AG04449 (cell line): ENCODE measurements at regions not wholly inside any gene's neighbourhood (a gene's known extent, or its start where the extent isn't known, plus 50 kb on each side); places are given as distances from the start of the nearest gene placed in this dataset.

Experiments used
- CTCF ChIA-PET: fragments of 350-600 bp; formaldehyde crosslinking; extraction: SDS; loops from one replicate; lab custom pipeline; 2021; ENCODE audit warnings: antibody characterized with exemption; lab: Yijun Ruan, JAX
- POLR2A ChIA-PET: fragments of 400-600, 350-600 bp; formaldehyde crosslinking; extraction: SDS; loops from one replicate; lab custom pipeline; 2020; ENCODE audit warnings: antibody characterized with exemption, inconsistent platforms; lab: Yijun Ruan, JAX
- DNase-seq: peaks from one replicate; pipeline ENCODE4 v3.0.0-alpha.2; 2010; ENCODE audit warnings: low read depth, low spot score
- H3K4me3 ChIP-seq: 2 replicates; pipeline ENCODE4 v1.5.1; 2011; ENCODE audit warnings: low read depth, mild to moderate bottlenecking, control low read depth, low read length
- TF ChIP-seq, protein P1 (sequence below): IDR thresholded peaks from one replicate; pipeline ENCODE4 v1.5.1; 2011; ENCODE audit warnings: mild to moderate bottlenecking, moderate library complexity, low read length, control low read depth, inconsistent platforms; ENCODE audit not compliant: insufficient read depth; ENCODE audit errors: missing control alignments

- CTCF ChIA-PET, result interaction anchor here (0.9 kb wide), 2 partner anchors 9 to 556 kb away, joined by 3 read pairs; no protein-coding TSS in a partner anchor
- peak overlapping the region; percentile 70 for H3K4me3 ChIP-seq
These were observed 364.2 kb upstream of the AMELY start for GRCh38 chrY:7275751-7276150.

DNA sequence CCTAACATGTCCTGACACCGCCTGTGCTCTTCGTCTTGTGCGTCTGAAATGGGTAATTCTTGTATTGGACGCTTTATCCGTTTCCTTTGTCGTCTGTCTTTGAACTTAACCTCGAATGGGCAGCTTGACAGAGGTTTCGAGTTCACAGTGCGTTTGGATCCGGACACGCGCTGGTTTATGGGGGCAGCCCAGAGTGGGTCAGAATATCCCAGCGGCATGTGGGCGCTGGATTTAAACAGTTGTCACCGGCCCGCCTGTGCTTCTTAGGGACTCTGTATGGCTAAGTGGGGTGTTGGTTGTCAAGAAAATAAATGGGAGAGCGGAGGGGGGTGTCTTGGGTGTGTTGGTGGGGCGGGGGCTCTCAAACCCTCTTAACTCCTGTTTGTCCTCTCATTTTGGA lies 363.5 kb upstream of the AMELY start:
- TF ChIP-seq, protein P1, sequence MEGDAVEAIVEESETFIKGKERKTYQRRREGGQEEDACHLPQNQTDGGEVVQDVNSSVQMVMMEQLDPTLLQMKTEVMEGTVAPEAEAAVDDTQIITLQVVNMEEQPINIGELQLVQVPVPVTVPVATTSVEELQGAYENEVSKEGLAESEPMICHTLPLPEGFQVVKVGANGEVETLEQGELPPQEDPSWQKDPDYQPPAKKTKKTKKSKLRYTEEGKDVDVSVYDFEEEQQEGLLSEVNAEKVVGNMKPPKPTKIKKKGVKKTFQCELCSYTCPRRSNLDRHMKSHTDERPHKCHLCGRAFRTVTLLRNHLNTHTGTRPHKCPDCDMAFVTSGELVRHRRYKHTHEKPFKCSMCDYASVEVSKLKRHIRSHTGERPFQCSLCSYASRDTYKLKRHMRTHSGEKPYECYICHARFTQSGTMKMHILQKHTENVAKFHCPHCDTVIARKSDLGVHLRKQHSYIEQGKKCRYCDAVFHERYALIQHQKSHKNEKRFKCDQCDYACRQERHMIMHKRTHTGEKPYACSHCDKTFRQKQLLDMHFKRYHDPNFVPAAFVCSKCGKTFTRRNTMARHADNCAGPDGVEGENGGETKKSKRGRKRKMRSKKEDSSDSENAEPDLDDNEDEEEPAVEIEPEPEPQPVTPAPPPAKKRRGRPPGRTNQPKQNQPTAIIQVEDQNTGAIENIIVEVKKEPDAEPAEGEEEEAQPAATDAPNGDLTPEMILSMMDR, result no peak
- ChIA-PET CTCF (interaction anchor here (0.9 kb wide), 1 partner anchor 557 kb away, joined by 3 read pairs; no protein-coding TSS in a partner anchor), POLR2A (interaction anchor here (0.7 kb wide), 1 partner anchor 190 kb away, joined by 3 read pairs; no protein-coding TSS in a partner anchor)
- DNase-seq, result no peak
- peak overlapping the region; percentile 70 for H3K4me3 ChIP-seq

More at GRCh38 chrY:7275751-7276150, 364.2 kb upstream of the AMELY start:
- TF ChIP-seq, protein P1, result no peak
- DNase-seq, result no peak
- POLR2A ChIA-PET, result interaction anchor here (0.6 kb wide), 1 partner anchor 590 kb away, joined by 3 read pairs; no protein-coding TSS in a partner anchor

DNA sequence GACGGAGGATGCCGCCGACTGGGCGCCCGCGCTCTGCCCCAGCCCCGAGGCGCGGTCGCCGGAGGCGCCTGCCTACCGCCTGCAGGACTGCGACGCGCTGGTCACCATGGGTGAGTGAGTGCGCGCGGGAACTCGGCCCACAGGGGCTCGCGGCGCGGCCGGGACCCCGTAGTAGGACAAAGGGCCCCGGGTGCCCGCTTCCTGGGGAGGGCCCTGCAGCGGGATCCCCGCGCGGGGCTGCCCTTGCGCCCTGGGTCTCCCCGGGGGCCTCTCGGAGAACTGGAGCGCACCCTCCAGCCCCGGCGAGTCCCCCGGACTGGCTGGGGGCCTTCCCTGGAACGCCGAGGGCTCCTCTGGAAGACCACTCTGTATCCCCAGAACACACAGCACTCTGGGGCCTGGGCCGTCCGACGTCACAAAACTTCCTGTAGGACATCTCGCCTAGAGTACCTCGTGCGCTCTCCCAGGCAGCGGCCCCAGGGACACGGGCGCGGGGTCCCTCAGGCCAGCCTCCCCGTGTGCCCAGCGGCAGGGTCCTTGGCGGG lies 362.9 kb upstream of the AMELY start:
- peak overlapping the region; percentile 70 for H3K4me3 ChIP-seq
- DNase-seq, result no peak
- CTCF ChIA-PET, result no interaction called here
- TF ChIP-seq, protein P1, result no peak
- POLR2A ChIA-PET, result no interaction called here

DNA sequence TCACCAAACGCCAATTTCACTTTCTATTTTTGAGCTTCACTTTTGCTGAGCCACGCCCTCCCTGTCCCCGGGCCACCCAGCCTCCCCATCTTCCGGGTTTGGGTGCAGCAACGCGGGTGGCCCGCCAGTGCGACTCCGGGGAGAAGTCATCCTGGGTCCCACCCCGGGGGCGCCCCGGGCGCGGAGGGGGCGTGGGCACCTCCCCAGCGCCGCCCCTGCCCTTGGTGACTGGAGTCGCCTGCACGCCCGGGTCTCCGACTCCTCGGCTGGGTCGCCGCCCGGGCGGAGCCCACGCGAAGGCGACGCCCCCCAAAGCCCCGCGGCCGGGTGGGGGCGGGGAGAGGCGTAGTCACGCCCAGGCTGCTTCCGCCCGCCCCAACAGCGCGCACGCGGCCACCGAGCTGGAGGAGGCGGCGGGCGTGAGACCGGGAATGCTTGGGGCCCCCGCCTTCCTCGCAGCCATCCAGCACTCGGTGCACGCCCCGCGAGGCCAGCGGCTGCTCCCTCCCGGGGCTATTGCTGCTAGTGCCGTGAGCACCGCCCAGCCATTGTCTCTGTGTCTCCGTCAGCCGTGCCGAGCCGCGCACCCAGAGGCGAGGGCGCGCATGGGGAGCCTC lies 362.1 kb upstream of the AMELY start:
- ChIA-PET POLR2A (interaction anchor here (0.5 to 0.7 kb wide), 2 partner anchors 16 to 244 kb away, joined by 3 to 4 read pairs; no protein-coding TSS in a partner anchor), CTCF (no interaction called here)
- H3K4me3 ChIP-seq, result peak overlapping the region; percentile 70
- no peak for DNase-seq
- TF ChIP-seq, protein P1, result no peak

GRCh38 chrY:7272556-7273195 lies 361.1 kb upstream of the AMELY start:
- CTCF ChIA-PET, result no interaction called here
- TF ChIP-seq, protein P1, result peak; percentile 53
- H3K4me3 ChIP-seq, result peak overlapping the region; percentile 15
- POLR2A ChIA-PET, result no interaction called here
- DNase-seq, result no peak

- ChIA-PET CTCF (no interaction called here), POLR2A (no interaction called here)
- TF ChIP-seq, protein P1, result no peak
- DNase-seq, result no peak
- H3K4me3 ChIP-seq, result no peak overlapping the region
These were observed 352.2 kb upstream of the AMELY start for GRCh38 chrY:7263773-7264172.
